HG03432 (cell line): ENCODE measurements at regions not wholly inside any gene's neighbourhood (a gene's known extent, or its start where the extent isn't known, plus 50 kb on each side); places are given as distances from the start of the nearest gene placed in this dataset.
"Not testable (repeated sequence)": the region's sequence is repeated elsewhere in the genome, so short reads cannot be mapped to it uniquely, and the experiment has no call there.

Source experiments
- ATAC-seq: cut with Tn5 transposase; IDR thresholded peaks from one replicate; pipeline ENCODE4 v1.9.1; 2021; ENCODE audit warnings: mild to moderate bottlenecking, moderate library complexity; ENCODE audit not compliant: unreplicated experiment

DNA sequence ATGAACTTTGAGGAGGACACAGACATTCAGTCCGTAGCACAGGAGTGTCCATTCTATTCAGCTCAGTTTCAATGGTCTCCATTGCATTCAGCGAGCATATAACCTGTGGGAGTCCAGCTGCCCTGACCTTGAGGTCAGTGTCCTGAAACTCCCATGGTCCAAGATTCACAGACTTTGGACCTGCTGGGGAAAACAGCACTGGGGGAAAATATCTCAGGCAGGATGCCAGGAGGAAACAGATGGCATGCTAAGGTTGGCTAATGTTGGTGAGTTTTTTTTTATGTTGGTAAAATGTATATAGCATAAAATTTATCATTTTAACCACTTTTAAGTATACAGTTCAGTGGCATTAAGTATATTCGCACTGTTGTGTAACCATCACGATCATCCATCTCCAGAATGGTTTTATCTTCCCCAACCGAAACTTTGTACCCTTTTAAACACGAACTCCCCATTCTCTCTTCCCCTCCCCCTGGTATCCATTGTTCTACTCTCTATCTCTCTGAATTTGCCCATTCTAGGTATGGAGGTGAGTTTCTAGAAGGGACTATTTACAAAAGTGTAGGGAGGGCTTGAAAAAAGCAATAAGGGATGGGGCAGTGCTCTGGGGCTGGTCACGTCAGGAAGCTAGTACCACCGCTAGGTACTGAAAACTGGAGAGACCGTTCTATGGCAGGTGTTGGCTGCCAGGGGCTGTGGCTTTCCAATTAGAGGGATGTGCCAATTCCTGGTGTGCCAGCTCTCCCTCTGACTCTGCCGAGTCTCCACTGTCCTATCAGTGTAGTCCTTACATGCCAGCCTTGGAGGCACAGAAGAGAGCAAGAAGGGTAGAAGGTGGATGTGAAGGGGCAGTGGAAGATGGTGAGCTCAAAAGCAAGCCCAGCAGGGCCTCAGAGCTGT, 85.3 kb downstream of the FOXD2 start:
- ATAC-seq: no peak

DNA sequence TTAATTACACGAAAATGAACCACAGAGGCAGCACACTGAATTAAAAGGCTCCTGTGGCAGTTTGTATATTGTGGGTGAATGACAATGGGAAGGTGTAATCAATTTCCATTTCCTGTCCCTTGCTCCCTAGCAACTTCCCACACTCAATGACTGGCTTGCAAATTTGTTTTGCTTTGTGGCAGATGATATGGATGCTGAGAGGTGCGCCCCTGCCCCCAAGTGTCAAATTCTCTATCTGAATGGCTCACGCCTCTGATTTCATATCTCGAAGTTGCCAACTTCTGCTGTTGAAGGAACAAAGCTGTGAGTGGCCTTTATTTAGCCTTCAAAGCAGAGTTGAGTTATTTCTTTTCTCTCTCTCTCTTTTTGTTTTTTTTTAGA, 86.0 kb downstream of the FOXD2 start:
- ATAC-seq: no peak

DNA sequence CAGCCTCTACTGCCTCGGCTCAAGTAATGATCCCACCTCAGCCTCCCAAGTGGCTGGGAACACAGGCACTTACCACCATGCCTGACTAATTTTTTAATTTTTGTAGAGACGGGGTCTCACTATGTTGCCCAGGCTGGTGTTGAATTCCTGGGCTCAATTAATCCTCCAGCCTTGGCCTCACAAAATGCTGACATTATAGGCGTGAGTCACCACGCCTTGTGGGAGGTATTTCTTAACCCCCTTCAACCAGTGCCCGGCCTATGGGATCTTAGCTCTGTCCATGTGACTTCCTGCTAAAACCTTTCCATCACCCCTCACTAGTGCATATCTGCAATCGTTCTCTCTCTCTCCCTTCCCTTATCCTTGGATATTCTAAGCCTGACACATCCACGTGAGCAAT, 86.4 kb downstream of the FOXD2 start:
- ATAC-seq: no peak

GRCh38 chr1:47527653-47528272, 89.9 kb downstream of the FOXD2 start:
- no peak for ATAC-seq

- ATAC-seq: no peak
These were observed 91.8 kb downstream of the FOXD2 start for GRCh38 chr1:47529520-47530098.

DNA sequence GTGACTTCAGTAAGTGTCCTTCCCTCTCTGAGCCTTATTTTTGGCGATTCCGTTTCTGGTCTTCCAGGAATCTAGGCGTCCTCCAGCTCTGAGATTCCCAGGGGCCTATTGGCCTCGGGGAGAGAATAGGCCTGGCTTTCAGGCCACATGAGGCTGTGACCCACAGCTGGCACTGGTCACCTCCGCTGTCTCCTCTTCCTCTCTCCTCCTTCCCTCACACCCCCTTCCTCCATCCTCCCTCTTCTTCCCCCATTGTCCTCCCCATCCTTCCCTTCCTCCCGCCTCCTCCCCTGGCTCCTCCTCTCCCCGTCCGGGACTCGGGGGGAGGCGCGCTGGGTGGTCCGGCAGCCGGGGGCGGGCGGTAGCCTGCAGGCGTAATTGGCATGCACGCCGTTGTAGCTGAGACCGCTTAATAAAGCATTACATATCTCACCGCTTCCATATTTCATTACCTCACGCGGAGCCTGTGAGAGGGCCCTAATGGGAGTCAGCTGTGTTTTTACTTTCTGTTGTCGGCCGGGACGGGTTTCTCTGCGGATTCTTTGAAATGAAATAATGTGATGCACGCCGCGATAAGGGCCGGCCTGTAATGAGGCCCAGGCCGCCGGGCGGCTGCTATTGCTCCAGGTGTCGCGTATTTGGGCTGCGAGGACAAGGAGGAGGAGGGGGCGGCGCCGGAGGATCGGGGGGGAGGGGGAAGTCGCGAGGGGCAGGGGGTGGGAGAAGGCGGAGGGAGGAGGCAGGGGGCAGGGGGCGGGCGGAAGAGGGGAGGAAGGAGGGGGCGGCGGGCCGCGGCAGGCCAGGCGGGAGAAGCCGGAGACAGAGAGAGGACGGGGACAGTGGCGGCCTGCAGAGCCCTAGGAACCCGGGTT, 95.3 kb downstream of the FOXD2 start:
- no peak for ATAC-seq

- no peak for ATAC-seq
These were observed 96.0 kb downstream of the FOXD2 start for GRCh38 chr1:47533793-47534328.

GRCh38 chr1:47534436-47534835, 96.6 kb downstream of the FOXD2 start:
- ATAC-seq: no peak

- ATAC-seq: no peak
These were observed 98.8 kb downstream of the FOXD2 start for GRCh38 chr1:47536646-47537118.

DNA sequence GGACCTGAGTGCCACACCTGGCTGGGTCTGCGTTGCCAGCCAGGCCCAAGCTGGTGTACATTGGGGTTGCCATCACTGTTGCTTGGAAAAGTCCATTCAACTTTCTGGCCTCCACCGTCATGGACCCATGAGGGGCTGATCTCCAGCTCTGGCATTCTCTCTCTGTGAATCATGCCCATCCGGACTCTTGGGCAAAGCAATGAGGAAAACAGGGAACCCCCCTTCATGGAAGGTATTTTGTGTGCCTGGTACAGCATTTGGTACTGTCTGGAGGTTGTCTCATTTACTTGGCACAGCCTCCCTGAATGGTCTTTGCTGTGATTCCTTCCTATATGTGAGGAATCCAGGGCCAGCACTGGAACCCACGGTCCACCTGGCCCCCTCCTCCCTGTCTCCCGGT, 99.4 kb downstream of the FOXD2 start:
- no peak for ATAC-seq

DNA sequence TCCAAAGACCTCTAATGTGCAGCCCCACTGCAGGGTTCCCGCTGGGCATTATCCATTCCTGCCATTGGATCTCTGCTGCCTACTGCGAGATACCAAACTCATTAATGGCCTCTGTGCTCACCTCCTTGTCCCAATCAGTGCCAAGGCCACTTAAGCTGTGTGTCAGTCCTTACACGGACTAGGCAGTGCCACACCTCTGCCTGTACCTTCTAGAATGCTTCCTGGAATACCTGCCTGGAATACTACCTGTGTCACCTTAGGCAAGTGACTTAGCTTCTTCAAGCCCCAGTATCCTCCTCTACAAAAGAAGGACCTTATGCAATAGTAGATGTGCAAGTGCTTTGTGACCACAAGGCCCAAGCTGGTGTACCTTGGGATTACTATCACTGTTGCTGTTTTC, 100.1 kb downstream of the FOXD2 start:
- ATAC-seq: no peak

- not testable (repeated sequence) for ATAC-seq
These were observed 100.7 kb downstream of the FOXD2 start for GRCh38 chr1:47538530-47538929.

DNA sequence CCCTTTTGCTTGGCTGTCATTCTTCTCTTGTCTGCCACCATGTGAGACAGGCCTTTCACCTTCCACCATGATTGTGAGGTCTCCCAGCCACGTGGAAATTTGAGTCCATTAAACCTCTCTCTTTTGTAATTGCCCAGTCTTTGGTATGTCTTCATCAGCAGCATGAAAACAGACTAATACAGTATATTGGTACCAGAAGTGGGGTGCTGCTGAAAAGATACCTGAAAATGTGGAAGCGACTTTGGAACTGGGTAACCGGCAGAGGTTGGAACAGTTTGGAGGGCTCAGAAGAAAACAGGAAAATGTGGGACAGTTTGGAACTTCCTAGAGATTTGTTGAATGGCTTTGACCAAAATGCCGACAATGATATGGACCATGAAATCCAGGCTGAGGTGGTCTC, 103.9 kb downstream of the FOXD2 start:
- ATAC-seq: not testable (repeated sequence)

GRCh38 chr1:47543089-47543488, 105.2 kb downstream of the FOXD2 start:
- not testable (repeated sequence) for ATAC-seq

DNA sequence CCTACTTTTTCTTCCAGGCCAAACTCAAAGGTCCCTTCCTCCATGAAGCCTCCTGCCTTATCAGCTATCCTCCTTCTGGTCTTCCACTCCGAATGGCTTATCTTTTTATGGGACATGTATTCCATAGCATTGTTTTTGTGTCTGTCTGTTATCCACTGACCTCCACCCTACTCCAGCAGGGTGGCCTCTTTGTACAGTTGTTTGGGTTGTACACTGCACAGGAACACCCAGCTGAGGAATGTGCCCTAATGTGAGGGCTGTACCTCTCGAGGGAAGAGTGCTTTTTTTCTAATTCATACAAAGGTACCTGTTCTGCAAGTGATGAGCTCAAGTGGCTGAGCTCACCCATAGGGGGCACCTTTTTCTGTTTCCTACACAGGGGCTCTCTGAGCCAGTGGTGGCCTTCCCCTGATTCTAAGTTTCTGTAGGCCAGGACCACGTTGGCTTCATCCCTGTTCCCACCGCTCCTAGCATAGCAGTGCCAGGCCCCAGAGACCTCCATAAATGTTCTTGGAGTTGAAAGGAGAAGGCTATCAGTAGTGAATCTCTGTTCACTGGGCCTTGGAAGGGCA, 108.2 kb downstream of the FOXD2 start:
- ATAC-seq: no peak

- no peak for ATAC-seq
These were observed 110.1 kb downstream of the FOXD2 start for GRCh38 chr1:47547753-47548573.

- ATAC-seq: no peak
These were observed 110.8 kb downstream of the FOXD2 start for GRCh38 chr1:47548637-47549036.

- no peak for ATAC-seq
These were observed 111.7 kb downstream of the FOXD2 start for GRCh38 chr1:47549532-47549931.

GRCh38 chr1:47550929-47551328, 113.1 kb downstream of the FOXD2 start:
- no peak for ATAC-seq
